ENCODE measurements at regions not wholly inside any gene's neighbourhood (a gene's known extent, or its start where the extent isn't known, plus 50 kb on each side); places are given as distances from the start of the nearest gene placed in this dataset.
"Not testable (repeated sequence)": the region's sequence is repeated elsewhere in the genome, so short reads cannot be mapped to it uniquely, and the experiment has no call there.

DNA sequence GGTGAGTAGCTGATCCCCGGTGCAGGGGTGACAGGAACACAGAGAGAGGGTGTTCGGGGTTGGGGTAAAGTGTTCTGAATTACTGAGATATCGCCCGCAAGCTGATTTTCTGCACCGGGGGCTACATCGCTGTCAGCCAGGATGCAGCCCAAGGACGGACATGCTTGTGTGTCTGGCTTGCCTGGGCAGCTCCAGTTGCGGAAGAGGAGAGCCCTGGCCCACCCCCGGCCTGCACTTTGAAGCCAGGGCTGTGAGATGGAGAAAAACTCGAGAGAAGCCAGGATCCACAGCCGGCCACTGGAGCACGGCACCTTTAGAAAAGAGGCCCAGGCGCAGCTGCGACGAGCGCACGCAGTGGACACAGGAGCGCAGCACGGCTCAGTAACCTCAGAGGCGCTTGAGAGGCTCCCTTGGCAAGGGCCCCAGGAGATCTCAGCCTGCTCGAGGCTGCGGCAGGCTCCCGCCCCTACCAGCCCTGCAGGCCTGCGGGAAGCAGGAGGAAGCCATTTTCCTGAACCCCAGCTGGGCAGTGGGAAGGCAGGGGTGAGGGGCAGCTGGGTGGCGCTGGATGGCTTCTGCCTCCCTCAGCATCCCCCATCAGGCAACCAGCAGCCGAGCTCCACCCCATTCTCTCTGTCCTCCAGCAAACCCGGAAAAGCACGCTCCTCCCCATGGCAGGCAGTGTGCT lies 59.2 kb downstream of the C9orf50 start:
- no peak for DNase-seq (ENCODE audit: low read depth in 2 of 2, low spot score in 1 of 2)

DNA sequence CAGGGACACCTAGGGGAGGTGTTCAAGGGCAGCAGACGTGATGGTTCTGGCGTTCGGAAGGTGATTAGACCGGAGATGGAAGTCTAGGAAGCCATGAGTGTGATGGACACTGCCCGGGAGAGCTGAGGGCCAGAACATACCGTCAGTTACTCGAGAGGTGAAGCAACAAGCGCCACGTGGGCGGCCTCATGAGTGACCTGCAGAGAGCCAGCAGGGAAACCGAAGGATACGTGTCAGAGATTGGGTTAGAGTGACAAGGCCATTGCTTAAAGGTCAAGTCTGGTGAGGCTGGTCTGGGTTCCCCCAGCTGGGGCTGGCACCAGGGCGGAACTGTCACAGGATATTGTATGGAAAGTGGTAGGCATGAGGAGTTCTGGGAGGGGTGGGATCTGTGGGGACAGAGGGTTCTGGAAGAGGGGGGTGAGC lies 60.0 kb downstream of the C9orf50 start:
- DNase-seq (ENCODE audit: low read depth in 2 of 2, low spot score in 1 of 2), result no peak

- no peak for DNase-seq (ENCODE audit: low read depth in 2 of 2, low spot score in 1 of 2)
Measured at GRCh38 chr9:129559506-129559881, 61.4 kb downstream of the C9orf50 start.

- DNase-seq (ENCODE audit: low read depth in 2 of 2, low spot score in 1 of 2), result no peak
Measured at GRCh38 chr9:129558551-129559505, 62.1 kb downstream of the C9orf50 start.

DNA sequence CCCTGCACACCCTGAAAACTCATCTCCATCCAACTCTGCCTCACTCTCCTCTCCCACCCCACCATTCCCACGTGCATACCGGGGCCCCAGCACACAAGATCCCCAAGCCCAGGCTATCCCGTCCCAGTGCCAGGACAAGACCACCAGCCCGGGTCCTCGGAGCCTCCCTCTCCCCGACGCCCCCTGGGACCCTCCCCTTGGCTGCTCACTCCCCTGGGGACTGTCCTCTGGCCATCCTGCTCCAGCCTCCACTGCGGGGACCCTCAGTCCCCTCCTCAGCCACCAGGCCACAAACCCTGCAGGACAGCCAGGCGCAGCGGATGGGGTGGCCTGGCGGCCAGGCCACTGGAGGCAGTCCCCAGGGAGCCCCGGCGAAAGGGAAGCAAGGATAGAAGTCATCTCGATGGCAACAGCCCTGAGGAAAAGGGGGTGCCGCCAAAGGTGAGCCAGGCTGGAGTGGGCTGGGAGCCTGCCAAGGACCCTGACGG lies 62.8 kb downstream of the C9orf50 start:
- DNase-seq (ENCODE audit: low read depth in 2 of 2, low spot score in 1 of 2), result no peak

DNA sequence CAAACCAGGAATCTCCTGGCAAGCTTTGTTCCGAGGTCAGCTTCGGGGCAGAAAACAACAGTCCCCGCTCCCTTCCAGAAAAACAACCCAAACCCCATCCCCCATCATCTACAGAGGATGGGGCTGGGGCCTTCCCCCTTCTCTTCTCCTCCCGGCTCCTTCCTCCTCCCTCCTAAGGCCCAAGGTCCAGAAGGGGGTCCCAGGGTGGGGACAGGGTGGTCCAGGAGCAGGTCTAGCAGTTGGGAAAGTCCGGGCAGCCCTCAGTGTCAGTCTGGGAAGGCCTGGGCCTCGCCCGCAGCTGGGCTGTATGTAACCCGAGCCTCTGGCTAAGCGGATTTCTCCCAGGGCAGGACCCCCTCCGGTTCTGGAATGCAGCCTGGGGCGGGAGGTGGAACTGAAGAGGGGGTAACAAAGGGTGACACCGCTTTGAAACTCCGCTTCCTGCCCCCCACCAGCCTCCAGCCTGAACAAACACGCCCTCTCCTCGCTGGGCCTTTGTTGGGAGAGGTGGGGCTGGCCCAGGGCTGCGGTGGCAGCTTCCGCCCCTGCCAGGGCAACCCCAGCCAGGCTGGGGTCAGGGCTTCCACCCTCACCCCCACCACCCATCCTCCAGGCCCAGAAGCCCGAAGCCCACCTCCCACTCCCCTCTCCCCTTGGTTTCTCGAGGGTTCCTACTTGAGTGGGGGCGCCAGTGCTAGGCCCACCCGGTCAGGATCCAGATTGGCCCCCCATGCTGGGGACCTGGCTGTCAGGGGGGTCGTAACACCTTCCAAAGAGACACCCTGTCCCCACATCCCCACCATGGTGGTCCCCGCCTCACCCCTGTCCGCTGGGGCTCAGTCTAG lies 63.5 kb downstream of the C9orf50 start:
- DNase-seq (ENCODE audit: low read depth in 2 of 2, low spot score in 1 of 2), result no peak

DNA sequence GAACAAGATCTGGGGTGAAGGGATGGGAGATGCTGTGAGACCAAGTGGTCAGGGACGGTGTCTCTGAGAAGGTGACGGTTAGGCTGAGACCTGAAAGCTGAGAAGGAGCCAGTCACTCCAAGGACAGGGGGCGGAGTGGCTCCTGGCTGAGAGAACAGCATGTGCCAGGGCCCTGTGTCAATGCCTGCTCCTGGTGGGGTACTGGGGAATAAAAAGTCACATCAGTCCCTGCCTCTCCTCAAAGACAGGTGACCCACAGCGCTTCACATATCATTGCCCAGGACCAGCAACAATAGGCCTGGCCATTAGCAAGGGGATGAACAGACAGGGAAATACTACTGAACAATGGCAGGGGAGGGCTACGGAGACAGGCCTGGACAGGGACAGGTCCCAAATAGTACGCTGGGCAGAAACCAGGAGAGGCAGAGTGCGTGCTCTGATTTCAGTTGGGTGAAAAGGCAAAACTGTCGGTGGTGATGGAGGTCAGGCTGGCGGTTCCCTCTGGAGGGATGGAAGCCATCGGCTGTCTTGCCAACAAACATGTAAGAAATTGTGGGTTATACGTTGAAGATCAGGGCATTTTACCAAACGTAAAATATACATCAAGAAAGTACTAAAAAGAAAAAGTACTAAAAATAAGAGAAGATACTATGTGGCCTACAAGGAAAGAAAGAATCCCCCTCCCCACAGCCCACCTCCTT lies 64.3 kb downstream of the C9orf50 start:
- no peak for DNase-seq (ENCODE audit: low read depth in 2 of 2, low spot score in 1 of 2)

GRCh38 chr9:129555512-129556215 lies 65.2 kb downstream of the C9orf50 start:
- DNase-seq (ENCODE audit: low read depth in 2 of 2, low spot score in 1 of 2), result no peak

GRCh38 chr9:129554649-129555048 lies 66.3 kb downstream of the C9orf50 start:
- no peak for DNase-seq (ENCODE audit: low read depth in 2 of 2, low spot score in 1 of 2)

- no peak for DNase-seq (ENCODE audit: low read depth in 2 of 2, low spot score in 1 of 2)
Measured at GRCh38 chr9:129553277-129553676, 67.6 kb downstream of the C9orf50 start.

GRCh38 chr9:129552064-129552463 lies 68.8 kb downstream of the C9orf50 start:
- DNase-seq (ENCODE audit: low read depth in 2 of 2, low spot score in 1 of 2), result no peak

DNA sequence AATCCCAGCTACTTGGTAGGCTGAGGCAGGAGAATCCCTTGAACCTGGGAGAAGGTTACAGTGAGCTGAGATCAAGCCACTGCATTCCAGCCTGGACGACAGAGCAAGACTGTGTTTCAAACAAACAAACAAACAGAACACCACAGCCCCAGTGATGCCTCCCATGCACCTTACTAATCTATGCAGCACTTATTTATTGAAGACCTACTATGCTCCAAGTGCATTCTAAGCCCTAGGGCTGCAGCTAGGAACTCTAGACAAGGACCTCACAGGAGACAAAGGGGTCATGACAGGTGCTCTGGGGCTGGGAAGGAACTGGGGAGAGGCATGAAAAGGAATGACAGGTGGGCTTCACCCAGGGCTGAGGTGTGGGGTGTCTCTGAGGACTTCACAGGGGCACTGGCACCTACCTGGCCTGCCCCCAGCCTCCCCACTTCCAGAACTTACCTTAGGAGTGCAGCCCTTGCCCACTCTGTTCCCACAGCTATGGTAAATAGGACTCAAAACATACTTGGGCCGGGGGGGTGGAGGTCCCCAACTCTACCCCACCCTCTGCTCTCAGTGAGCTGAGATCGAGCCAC lies 69.4 kb downstream of the C9orf50 start:
- DNase-seq (ENCODE audit: low read depth in 2 of 2, low spot score in 1 of 2), result no peak

- DNase-seq (ENCODE audit: low read depth in 2 of 2, low spot score in 1 of 2), result not testable (repeated sequence)
Measured at GRCh38 chr9:129550977-129551376, 69.9 kb downstream of the C9orf50 start.

DNA sequence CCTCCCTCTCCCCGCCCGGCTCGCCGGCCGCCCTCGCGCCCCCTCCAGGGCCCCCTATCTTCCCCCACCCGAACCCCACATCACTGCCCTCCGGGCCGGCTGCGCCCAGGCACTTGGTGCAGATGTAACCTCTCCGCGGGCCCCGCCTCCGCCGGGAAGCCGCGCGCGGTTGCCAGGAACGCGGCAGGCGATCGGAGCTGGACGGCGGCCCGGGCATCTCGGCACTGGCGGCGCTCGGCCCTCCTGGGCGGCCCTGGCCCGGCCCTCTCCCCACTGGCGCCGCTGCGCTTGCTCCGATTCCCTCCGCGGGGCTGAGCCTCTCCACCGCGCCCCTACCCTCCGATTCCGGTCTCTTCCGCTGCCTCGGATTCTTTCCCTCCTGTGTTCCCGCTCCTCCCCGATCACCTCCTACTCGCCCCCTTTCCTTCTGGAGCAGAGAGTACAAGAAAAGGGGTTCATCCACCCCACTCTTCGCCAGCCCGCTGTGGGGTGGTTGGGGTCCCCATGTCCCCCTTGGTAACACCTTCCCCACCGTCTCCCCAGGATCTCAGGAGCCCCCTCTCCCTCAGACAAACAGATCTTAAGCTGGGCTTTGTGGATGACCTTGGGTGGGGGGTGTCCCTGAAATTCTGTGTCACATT lies 70.6 kb downstream of the C9orf50 start:
- no peak for DNase-seq (ENCODE audit: low read depth in 2 of 2, low spot score in 1 of 2)

- DNase-seq (ENCODE audit: low read depth in 2 of 2, low spot score in 1 of 2), result no peak
Measured at GRCh38 chr9:129549684-129550083, 71.2 kb downstream of the C9orf50 start.

DNA sequence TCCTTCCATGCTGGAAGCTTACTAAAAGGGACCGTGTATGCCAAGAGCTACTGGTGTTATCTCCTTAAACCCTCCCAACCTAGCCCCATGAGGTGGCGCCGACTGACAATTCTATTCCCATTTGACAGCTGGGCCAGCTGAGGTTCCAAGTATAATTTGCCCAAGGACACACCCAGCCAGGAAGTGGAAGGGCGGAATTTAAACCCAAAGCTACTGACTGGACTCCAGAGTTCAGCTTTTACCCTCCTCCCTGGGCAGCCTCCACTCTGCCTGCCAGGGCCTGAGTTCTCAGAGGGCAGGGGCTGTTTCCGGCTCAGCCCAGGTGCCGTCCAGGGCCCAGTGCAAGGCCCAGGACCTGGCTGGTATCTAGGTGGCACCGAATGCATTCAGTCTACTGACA lies 71.8 kb downstream of the C9orf50 start:
- DNase-seq (ENCODE audit: low read depth in 2 of 2, low spot score in 1 of 2), result no peak

DNA sequence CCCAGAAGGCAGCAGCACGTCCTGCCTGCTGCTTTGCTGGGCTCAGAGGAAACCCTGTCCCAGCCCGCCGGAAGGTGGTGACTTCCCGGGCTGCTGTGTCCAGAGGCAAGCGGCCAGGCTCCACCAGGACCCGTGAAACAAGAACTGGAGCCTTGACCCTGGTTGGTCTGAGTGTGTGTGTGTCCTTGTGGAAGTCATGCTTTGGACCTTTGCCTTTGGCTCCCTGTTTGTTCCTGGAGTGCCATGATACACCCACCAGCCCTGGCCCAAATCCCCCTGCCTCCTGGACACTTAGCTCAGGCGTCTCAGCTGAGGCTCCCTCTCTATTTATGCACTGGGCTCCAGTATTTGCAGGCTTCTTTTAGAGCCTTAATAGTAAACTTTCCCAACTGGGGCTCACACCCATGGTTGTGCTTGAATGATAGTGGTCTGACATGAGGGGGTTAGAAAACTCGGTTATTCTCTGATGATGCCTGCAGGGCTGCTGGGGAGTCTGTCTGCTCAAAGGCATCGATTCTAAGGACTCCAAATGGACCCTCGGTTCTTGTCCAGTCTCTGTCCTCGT lies 72.2 kb downstream of the C9orf50 start:
- no peak for DNase-seq (ENCODE audit: low read depth in 2 of 2, low spot score in 1 of 2)

DNA sequence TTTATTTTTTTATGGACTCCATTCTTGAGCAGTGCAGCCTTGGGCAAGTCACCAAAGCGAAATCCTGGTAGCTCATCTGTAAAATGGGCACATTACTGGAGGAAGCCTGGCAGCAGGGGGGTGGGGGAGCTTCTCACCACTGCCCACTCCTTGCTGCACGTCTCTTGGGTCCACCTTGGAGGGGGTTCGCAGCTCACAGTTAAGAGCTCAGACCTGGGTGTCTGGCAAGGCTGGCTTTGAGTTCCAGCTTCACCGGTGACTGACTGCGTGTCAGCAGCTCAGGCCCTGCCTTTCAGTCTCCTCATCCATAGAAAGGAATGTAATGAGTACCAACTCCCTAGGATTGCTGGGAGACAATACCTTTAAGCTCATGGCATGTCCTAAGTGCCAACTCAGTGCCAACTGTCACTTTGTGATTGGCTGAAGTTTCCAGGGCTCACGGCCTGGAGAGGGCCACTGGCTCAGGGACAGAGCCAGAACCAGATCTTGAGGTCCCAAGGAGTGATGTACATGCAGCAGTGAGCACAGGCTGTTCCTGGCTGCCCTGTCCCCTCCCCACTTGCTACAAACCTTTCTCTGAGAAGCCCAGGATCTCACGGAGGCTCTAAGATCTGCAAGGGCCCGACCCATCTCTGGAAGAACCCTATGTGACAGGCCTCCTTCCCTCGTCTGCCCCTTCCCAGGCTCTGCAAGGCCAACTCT lies 72.9 kb downstream of the C9orf50 start:
- no peak for DNase-seq (ENCODE audit: low read depth in 2 of 2, low spot score in 1 of 2)
